ENCODE measurements at regions not wholly inside any gene's neighbourhood (a gene's known extent, or its start where the extent isn't known, plus 50 kb on each side); places are given as distances from the start of the nearest gene placed in this dataset.
"Not testable (repeated sequence)": the region's sequence is repeated elsewhere in the genome, so short reads cannot be mapped to it uniquely, and the experiment has no call there.

DNA sequence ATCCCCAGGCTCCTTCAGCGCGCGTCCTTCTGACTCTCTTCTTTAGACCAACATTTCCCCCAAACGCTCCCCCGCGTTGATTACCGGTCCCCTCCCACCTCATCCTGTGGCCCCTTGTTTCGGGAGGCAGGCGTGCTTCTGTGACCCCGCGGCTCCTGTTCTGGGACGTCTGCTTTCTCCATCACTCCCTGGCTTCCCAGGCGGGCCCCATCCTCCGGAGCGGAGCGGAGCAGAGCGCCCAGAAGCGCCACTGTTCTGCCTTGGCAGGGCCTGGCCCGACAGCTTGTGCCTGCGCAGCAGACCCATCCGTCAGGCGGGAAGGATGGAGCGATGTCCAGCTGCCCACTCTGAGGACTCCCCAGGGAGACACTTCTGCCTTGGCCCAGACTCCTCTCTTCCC, 1689.8 kb upstream of the DEFB115 start:
- TF ChIP-seq POLR2A (IDR thresholded peaks at IDR 0.05; ENCODE audit: low read length); CTCF (IDR thresholded peaks at IDR 0.05); SMC3 (IDR thresholded peaks at IDR 0.05); RAD21 (conservative IDR thresholded peaks at IDR 0.05 in 1 of 2, IDR thresholded peaks at IDR 0.05 in 1 of 2); RCOR1 (IDR thresholded peaks at IDR 0.05; ENCODE audit: low read depth, low read length); ZNF302 (CRISPR knock-in tag; IDR thresholded peaks at IDR 0.05); SREBF2 (IDR thresholded peaks at IDR 0.05); EP300 (IDR thresholded peaks at IDR 0.05); CHD2 (IDR thresholded peaks at IDR 0.05; ENCODE audit: low read length, partially characterized antibody); ZFP36 (IDR thresholded peaks at IDR 0.05; ENCODE audit: borderline replicate concordance, partially characterized antibody); JUNB (IDR thresholded peaks at IDR 0.05): not testable (repeated sequence)
